GM19372 (cell line): ENCODE measurements at regions not wholly inside any gene's neighbourhood (a gene's known extent, or its start where the extent isn't known, plus 50 kb on each side); places are given as distances from the start of the nearest gene placed in this dataset.
A peak's percentile ranks its signal among the peaks of the same experiment; 100 is the strongest.
"Not testable (repeated sequence)": the region's sequence is repeated elsewhere in the genome, so short reads cannot be mapped to it uniquely, and the experiment has no call there.

ENCODE experiments used
- ATAC-seq: cut with Tn5 transposase; IDR thresholded peaks from one replicate; pipeline ENCODE4 v1.9.1; 2021; ENCODE audit warnings: mild to moderate bottlenecking, low read depth, moderate library complexity; ENCODE audit not compliant: unreplicated experiment

DNA sequence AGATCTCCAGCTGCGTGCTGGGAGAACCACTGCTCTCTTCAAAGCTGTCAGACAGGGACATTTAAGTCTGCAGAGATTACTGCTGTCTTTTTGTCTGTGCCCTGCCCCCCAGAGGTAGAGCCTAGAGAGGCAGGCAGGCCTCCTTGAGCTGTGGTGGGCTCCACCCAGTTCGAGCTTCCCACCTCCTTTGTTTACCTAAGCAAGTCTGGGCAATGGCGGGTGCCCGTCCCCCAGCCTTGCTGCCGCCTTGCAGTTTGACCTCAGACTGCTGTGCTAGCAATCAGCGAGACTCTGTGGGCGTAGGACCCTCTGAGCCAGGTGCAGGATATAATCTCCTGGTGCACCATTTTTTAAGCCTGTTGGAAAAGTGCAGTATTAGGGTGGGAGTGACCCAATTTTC is 128.6 kb downstream of the ACTR3 start:
- not testable (repeated sequence) for ATAC-seq

DNA sequence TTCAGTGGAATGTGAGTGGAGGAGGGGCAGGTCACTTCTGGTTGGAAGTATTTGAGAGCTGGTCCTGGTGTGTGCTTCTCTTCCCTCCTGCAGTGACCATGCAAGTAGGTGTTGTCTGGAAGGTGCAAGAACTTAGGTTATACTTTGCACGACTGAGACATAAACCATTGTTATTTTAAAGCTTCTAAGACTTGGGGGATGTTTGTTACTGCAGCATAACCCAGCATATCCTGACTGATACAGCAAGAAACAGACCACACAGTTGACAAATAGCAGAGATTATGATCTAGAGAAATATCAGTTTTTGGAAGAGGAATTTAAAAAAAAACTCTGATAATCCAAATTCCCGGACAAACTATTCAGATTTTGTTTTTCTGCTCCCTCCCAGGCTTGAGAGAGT is 130.8 kb downstream of the ACTR3 start:
- ATAC-seq, result no peak

DNA sequence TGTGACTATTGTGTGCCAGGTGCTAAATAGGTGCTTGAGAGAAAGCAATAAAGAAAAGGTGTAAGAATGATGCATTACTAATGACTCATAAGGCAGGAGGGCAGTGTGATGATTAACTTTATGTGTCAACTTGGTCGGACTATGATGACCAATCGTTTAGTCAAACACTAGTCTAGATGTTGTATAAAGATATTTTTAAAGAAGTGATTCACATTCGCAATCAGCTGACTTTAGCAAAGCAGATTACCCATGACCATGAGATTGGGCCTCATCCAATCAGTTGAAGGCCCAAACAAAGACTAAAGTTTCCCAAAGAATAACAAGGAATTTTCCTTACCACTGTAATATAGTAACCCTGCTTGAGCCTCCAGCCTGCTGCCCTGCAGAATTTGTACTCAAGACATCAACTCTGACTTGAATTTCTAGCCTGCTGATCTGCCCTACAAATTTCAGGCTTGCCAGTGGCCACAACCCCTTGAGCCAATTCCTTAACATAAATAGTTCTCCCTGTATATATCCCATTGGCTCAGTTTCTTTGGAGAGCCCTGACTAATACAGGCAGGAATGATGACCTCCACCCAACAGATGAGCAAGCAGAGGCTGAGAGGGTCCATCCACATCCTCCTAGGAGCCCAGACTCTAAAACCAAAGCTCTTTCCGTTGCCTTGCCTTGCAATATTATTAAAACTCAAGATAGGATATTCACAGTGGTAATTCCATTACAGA is 132.6 kb downstream of the ACTR3 start:
- no peak for ATAC-seq

DNA sequence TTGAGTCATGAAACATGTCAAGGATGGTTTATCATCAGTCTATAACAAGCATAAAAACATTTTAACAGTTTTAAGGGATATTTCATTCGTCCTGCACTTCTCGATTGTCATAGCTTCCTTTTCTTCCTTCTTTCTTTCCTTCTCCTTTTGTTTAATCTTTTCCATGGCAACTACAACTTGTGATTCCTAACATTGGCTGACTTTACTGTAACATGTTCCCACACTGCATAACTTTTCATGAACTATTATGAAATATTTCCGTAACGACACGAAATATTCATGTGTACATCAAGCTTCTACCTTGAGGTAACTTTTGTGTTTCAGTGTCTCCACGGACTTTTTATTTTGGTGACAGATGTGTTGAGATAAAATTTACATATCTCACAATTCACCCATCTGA is 134.4 kb downstream of the ACTR3 start:
- no peak for ATAC-seq

DNA sequence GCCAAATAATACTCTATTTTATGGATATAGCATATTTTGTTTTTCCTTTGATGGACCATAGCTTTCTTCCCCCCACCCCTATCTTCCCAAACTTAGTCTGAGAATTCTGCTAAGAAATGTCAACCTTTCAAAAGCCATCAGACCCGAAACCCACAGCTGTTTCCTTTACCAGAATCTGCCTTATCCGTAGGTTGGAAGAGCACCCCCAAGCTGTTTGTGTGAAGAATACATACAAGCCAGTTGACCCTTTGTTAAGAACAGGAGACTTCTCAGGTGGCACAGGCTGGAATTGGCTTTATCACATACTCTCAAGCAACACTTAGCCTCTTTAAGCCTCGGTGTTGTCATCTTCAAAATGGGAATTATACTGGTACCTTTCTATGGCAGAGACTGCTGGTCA is 135.1 kb downstream of the ACTR3 start:
- no peak for ATAC-seq

DNA sequence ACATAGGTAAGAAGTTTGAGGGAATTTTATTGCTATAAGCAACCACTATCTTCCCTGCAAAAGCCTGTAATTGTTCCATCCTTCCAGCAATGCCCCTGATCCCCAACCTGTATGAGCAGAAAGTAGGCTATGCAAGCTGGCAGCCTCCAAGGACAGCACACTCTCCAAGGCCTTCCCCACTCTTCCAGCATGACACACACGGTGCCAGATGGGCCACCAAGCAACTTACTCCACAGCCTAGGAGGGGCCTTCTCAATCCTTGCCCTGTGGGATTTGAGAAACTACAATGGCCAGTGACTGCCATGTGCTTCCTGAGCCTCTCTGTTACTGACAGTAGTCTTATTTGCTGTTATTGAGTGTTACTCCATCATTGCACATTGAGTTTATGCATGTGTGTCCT is 137.5 kb downstream of the ACTR3 start:
- no peak for ATAC-seq

DNA sequence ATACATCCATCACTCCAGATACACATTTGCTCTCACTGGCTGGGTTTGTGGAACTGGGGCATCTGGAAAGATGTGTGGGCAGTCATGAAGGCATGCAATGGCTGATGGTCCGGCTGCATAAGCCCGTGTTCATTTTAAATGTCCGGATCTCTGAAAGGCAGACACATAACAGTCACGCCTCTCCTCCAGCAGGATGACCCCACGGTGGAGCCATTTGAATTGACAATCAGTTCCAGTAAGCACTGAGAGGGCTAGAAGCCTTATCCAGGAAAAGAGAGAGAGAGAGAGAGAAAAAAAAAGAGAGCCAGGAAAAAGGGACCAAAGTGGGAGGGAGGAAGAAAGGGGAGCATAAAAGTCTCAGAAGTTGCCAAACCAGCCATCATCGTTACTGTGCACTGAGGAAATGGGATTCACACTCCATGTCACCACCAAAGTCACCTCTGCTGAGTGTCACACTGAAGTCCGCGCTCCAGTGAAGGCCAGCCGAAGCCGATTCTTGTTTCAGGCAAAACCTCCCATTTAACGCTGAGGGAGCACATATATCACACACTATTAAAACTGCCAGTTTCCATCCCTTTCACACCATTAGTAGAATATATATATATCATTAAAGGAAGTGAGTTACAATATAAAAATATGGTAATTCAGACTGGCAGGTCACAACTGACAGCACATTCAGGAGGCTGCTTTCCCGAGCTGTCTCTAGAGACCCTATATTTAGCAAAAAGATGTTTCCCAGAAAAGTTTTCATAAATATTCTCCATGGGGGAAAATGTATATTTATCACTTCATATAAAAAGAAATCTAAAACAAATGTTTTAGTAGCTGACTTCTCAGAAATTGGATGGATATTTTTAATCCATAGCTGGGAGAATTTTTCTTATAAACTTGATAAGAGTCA is 142.0 kb downstream of the ACTR3 start:
- ATAC-seq, result no peak

DNA sequence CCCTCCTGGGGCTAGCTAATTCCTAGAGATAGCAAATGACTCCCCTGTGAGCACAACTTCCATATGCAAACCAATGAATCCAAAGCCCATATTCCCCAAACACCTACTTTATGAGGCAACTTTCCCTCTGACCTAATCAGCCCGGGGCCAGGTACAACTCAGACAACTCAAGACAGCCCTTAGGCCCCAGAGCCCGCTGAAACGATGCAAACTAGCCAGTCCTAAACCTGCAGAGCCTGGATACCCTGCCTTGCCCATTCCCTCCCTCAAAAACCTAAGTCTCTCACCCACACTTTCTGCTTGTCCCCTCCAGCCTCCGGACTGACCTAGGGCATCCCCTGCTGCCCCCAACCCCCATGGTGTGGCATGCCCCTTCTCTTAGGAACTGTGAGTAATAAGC is 142.8 kb downstream of the ACTR3 start:
- no peak for ATAC-seq

DNA sequence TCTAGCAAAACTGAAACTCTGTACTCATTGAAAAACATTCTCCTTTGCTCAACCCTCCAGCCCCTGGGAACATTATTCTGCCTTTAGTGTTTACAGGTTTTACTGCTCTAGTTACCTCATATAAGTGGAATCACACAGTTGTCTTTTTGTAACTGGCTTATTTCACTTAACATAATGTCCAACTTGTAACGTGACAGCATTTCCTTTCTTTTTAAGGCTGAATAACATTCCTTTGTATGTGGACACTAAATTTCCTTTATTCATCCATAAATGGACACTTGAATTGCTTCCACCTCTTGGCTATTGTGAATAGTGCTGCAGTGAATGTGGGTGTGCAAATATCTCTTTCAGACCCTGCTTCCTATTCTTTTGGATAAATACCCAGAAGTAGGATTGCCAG is 144.9 kb downstream of the ACTR3 start:
- no peak for ATAC-seq

DNA sequence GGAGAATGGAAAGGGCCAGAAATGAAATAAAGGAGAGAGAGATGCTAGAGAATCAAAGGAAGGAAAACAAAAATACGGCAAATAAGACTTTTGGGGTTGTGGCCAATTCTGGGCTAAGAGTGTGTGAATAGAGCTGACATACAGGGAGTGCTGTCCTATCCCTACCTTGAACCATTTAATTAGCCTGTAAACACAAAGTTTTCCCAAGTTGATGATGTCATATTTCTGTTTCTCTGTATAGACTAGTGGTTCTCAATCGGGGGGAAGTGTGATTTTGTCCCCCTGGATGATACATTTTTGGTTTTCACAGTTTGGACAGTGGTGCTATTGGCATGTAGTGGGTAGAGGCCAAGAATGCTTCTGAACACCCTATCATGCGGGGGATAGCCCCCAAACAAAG is 148.8 kb downstream of the ACTR3 start:
- no peak for ATAC-seq

DNA sequence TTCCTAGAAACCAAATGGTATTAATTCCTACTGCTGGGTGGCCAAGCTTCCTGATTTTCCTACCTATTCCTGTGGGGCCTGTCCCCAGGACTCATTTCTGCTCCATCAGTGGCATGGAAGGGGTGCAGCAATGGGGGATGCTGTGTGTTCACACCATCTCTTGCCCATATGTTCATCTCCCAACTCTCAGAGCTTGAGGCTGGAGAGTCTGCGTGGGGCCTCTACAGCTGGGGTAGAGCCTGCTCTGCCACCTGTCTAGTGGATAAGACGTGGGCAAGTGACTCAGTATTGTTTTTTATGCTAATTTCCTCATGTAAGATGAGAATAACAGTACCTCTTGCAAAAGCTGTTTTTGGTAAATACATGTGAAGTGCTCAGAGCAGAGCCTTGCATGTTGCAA is 149.8 kb downstream of the ACTR3 start:
- no peak for ATAC-seq

DNA sequence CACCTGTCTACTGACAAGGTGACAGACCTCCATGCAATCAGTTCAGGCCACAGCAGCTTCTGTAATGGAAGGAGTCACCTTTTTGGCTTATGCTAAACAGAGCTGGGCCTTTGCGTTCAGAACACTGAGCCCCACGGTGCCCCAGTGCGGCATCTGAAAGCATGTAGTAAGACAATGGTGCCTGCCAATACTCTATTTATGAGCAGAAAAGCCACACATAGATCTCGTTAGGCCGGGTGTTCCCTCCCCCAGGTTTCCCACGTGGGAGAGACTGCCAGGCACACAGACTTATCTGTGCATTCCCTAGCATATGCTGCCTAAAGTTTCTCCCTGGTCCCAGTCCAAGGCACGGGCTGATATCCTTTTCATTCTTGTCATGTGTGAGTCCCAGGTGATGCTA is 150.9 kb downstream of the ACTR3 start:
- no peak for ATAC-seq

DNA sequence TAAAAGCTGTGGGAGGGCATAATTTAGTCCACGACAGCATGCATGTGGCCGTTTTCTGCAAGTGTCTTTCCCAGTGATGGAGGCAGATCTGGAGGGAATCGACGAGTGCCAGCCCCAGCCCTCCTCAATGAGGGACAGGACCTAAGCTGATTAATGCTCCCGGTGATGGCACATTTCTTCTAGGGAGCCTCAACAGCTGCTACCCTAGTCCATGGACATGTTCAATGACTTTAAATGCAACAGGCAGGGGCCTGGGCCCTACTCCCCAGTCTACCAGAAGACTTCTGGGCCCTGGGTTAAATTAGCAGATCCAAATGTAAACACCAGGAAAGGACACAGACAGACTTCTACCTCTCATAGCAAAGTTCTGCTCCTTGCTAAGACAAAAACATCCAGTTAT is 155.1 kb downstream of the ACTR3 start:
- ATAC-seq, result no peak

DNA sequence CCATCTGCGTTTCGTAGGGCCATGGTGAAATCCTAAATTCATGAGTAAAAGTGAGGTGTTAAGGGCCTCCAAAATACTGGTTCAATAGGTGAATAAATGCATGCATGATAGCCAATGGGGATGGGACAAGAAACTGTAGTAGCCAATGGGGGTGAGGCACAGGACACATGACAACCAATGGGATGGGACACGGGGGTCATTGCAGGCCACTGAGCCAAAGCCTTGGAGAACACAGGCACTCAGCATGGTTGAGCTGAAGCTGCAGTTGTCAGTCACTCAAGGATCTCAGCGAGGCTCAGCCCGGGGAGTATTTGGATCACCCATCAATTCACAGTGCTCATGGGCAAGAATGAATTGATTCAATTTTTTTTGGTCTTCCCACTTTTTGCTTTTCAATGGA is 156.5 kb downstream of the ACTR3 start:
- ATAC-seq, result no peak

DNA sequence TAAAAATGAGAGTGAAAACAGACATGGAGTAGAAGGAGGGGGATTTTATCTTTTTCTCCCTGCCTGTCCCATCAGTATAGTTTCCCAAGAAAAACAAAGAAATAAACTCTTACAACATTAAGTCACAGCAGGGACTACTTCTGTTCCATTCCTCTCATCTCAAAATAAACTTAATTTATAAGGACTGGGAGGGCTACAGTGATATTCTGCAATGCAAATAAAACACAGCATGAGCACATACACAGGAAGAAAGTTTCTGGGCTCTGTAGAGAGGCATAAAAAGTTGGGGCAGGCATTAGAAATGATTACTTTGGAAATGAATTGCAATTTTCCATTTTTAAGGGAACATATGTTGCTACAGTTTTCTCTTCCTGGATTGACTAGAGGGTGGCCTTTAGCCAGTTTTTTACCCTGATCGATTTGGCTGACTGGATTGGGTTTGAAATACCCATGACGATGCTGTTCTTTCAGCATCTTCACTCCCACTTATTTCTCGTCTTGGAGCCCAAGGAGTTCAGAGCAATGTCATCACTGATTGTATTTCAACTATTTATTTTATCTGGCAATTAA is 157.1 kb downstream of the ACTR3 start:
- ATAC-seq, result no peak

DNA sequence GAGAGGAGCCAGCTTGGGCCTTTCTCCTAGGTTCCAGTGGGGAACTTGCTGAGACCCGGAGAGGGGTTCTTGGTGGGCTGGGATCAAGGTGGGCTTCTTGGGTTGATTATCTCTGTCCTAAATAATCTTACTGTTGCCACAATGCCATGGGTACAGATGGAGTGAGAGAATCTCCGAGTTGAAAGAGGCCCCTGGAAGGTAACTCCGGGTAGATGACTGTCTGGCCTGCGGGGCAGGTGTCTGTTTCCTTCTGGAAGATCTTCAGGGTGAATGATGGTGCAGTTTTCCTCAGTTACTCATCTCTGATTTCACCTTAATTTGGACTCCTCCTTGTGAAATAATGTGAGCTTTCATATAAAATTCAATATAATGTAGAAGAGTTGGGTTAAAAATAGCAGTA is 159.4 kb downstream of the ACTR3 start:
- no peak for ATAC-seq

DNA sequence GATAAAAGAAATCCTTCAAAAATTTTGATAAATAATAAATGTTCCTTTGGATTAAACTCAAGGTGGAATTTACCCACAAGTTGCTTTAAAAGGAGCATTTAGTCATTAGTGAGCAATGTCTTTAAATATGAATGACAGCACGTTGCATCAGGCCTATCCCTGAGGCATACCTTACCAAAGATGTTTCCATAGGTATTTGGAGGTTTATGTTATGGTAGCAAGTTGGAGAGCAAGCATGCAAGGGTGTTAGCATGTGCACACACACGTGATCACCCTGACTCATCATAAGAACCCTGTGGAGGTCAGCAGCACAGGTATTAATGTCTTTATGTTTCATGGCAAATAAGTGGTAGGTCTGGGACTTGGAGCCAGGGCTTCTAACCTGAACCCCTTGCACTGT is 159.9 kb downstream of the ACTR3 start:
- no peak for ATAC-seq

DNA sequence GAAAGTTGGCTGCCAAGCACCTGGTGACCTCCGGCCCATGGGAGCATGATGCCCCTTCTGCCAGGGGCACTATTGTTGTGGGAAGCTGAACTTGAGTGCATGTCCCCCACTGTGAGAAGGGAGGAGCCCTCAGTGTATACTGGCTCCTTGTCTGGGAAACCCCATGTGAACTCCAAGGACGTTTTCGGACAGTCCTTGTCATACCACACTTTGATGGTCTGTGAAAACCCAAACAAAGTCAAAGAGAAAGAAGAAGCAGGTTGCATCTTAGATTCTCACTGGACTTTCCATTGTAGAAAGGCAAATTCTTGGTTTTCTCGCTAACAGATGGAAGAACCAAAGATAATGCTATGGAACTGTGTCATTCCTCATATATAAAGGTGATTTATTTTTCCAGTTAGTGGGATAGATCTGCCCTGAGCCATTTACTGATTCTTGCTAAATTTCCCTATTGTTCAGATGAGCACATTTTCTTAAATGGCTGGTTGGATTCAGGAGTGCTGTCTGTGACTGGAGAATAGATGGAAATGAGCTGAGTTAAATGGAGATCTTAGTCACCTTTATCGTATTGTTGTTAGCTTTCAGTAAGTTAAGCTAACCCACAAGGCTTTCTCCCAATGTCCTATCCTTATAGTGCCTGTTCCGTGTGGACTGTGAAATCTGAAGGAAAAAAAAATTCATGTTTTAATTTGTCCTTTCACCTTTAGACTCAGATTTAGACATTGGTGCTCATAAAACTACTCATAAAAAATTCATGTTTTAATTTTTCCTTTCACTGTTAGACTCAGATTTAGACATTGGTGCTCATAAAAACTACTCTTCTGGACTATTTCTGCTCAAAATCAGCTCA is 166.6 kb downstream of the ACTR3 start:
- peak; percentile 49 for ATAC-seq

DNA sequence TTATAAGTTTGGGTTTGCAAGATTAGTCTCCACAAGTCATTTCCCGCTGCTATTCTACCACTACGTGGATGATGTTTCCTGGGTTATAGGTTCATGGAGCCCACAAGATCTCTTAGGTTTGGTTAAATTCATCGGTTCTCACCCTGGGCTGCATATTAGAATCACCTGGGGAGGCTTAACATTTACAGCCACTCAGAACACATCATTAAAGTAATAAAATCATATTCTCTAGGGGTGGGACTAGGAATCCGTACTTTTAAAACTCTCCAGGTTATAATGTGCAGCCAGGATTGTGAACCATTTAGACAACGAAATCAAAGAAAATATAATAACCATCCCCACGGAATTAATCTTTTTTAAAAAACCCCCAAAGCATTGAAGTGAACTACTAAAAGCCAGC is 167.7 kb downstream of the ACTR3 start:
- ATAC-seq, result no peak

DNA sequence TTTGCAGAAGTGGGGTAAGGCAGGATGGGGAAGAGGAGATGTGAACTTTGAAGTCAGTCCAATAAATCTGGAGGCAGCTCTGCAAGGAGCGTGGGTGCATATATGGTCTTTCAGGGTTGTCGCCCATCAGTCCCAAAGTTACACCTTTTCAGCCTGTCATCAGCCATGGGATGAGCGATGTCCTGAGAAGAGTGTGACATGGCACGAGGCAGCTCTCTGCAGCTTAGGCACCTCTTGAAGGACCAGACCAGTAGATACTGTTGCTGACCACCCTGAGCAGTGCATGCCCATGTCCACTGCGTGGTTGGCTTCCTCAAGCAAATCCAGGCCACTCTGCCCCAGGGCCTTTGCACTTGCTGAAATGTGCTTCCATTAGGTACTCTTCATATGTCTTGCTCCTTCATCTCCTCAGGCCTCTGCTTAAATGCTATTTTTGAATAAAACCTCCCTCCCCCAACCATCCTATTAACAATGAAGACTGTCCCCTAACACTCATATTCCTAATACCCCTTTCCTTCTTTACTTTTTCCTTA is 171.7 kb downstream of the ACTR3 start:
- no peak for ATAC-seq

DNA sequence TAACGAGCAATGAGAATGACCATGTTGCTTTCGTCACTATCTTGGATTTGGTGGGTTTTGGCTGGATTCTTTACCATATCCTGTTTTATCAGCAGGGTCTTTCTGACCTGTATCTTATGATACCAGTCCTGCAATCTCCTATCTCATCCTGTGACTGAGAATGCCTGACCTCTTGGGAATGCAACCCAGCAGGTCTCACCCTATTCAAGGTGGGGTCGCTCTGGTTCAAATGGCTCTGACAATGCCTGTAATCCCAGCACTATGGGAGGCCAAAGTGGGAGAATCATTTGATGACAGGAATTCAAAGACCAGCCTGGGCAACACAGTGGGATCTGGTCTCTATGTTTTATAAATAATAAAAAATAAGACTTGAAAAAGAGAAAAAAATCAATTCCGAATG is 173.5 kb downstream of the ACTR3 start:
- no peak for ATAC-seq
